HL-60 (cell line): ENCODE measurements at regions not wholly inside any gene's neighbourhood (a gene's known extent, or its start where the extent isn't known, plus 50 kb on each side); places are given as distances from the start of the nearest gene placed in this dataset.

Experiments
- DNase-seq, 2 experiments: peaks; one replicate each; pipeline ENCODE4 v3.0.0-alpha.2; 2010 to 2020; ENCODE audit warnings: low read depth in 1 of 2, low spot score in 1 of 2
- H3K27ac ChIP-seq: fragments of 250-450 bp; sonication (Bioruptor Pico); replicated peaks from 2 replicates; pipeline ENCODE4 v1.5.1; 2020; ENCODE audit warnings: mild to moderate bottlenecking, moderate library complexity
- H3K27me3 ChIP-seq: fragments of 250-450 bp; sonication (Bioruptor Pico); 2 replicates; pipeline ENCODE4 v1.5.1; 2021; ENCODE audit warnings: mild to moderate bottlenecking, moderate library complexity; ENCODE audit not compliant: insufficient read depth, poor library complexity, severe bottlenecking
- H3K4me3 ChIP-seq: replicated peaks from 2 replicates; pipeline ENCODE4 v1.5.1; 2011; ENCODE audit warnings: mild to moderate bottlenecking, control low read depth, low read length; ENCODE audit not compliant: insufficient read depth
- CTCF ChIP-seq: IDR thresholded peaks from one replicate; pipeline ENCODE4 v1.5.1; 2011; ENCODE audit warnings: low read length, control low read depth, inconsistent platforms; ENCODE audit not compliant: insufficient read depth
- GABPA ChIP-seq: IDR thresholded peaks from 2 replicates; pipeline ENCODE4 v1.6.1; 2012; ENCODE audit warnings: low read depth
- POLR2AphosphoS5 ChIP-seq: IDR thresholded peaks from 2 replicates; pipeline ENCODE4 v1.6.1; 2012; ENCODE audit warnings: low read depth
- REST ChIP-seq: IDR thresholded peaks from 2 replicates; pipeline ENCODE4 v1.6.1; 2012; ENCODE audit warnings: low read depth; ENCODE audit not compliant: insufficient replicate concordance
- SPI1 ChIP-seq: IDR thresholded peaks from 2 replicates; pipeline ENCODE4 v1.6.1; 2012; ENCODE audit warnings: low read depth, mild to moderate bottlenecking, borderline replicate concordance

GRCh38 chr6:40806256-40806864, 219.2 kb upstream of the LRFN2 start:
- DNase-seq, result no peak
- H3K4me3 ChIP-seq, result no peak overlapping the region
- H3K27me3 ChIP-seq, result no peaks in the 10 kb centered on the region
- no peak overlapping the region for H3K27ac ChIP-seq
- TF ChIP-seq SPI1 (no peak), POLR2AphosphoS5 (no peak), CTCF (no peak), GABPA (no peak), REST (no peak)

DNA sequence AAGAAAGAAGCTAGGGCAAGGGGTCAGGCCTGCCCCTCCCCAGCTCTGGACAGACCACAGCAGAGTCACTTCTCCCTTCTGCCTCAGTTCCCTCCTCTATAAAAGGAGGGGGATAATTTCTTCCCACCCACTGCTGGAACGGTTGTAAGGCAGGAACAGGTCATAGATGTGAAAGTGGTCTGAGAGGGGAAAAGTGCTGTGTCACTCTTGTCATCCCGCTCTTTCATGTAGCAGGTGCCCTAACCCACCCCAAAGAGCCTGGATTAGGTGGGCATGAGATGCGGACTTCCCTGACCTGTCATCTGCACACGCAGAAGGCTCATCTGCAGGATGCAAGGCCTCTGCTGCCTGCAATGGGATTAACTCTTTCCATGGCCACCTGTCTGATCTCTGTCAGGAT, 218.2 kb upstream of the LRFN2 start:
- TF ChIP-seq CTCF (no peak), GABPA (no peak), SPI1 (no peak), REST (no peak)
- Histone ChIP-seq H3K4me3 (no peak overlapping the region), H3K27ac (no peak overlapping the region), H3K27me3 (no peaks in the 10 kb centered on the region)
- no peak for DNase-seq

- no peak overlapping the region for H3K4me3 ChIP-seq
- H3K27me3 ChIP-seq, result no peaks in the 10 kb centered on the region
- no peak for DNase-seq
- H3K27ac ChIP-seq, result no peak overlapping the region
- TF ChIP-seq GABPA, result no peak
- TF ChIP-seq SPI1, result no peak
- no peak for TF ChIP-seq CTCF
These were observed 217.7 kb upstream of the LRFN2 start for GRCh38 chr6:40804905-40805304.
